ENCODE measurements at regions not wholly inside any gene's neighbourhood (a gene's known extent, or its start where the extent isn't known, plus 50 kb on each side); places are given as distances from the start of the nearest gene placed in this dataset.

GRCh38 chr6:145294942-145295341, 440.4 kb downstream of the EPM2A start:
- no peaks in the 10 kb centered on the region for H3K27me3 Mint-ChIP-seq
- no peaks in the 10 kb centered on the region for H3K4me1 Mint-ChIP-seq (ENCODE audit: low read depth)
- H3K9me3 Mint-ChIP-seq: peaks cover 2% of the 10 kb centered on the region
- H3K27ac Mint-ChIP-seq: no peak overlapping the region
- ChIA-PET CTCF (no interaction called here), POLR2A (no interaction called here)
- H3K36me3 Mint-ChIP-seq (ENCODE audit: low read depth): no peaks in the 10 kb centered on the region
- H3K4me3 Mint-ChIP-seq: no peak overlapping the region
- ATAC-seq: no peak
- intact Hi-C loops (cut with micrococcal nuclease): no loop called here
- no peak for DNase-seq
- no peak for TF ChIP-seq CTCF (IDR thresholded peaks at IDR 0.05)

- H3K4me1 Mint-ChIP-seq (ENCODE audit: low read depth): no peaks in the 10 kb centered on the region
- ATAC-seq: no peak
- intact Hi-C loops (cut with micrococcal nuclease): no loop called here
- no peak overlapping the region for H3K27ac Mint-ChIP-seq
- no peak for DNase-seq
- ChIA-PET POLR2A (no interaction called here), CTCF (no interaction called here)
- TF ChIP-seq CTCF (IDR thresholded peaks at IDR 0.05): no peak
- H3K36me3 Mint-ChIP-seq (ENCODE audit: low read depth): no peaks in the 10 kb centered on the region
- no peaks in the 10 kb centered on the region for H3K27me3 Mint-ChIP-seq
- H3K9me3 Mint-ChIP-seq: peaks cover 2% of the 10 kb centered on the region
- no peak overlapping the region for H3K4me3 Mint-ChIP-seq
Measured at GRCh38 chr6:145295746-145296145, 439.6 kb downstream of the EPM2A start.

- H3K4me3 Mint-ChIP-seq: no peak overlapping the region
- no peaks in the 10 kb centered on the region for H3K9me3 Mint-ChIP-seq
- ATAC-seq: no peak
- ChIA-PET POLR2A (no interaction called here), CTCF (no interaction called here)
- intact Hi-C loops (cut with micrococcal nuclease): no loop called here
- peaks cover 1% of the 10 kb centered on the region for H3K27me3 Mint-ChIP-seq
- no peaks in the 10 kb centered on the region for H3K4me1 Mint-ChIP-seq (ENCODE audit: low read depth)
- no peaks in the 10 kb centered on the region for H3K36me3 Mint-ChIP-seq (ENCODE audit: low read depth)
- DNase-seq: no peak
- no peak for TF ChIP-seq CTCF (IDR thresholded peaks at IDR 0.05)
- H3K27ac Mint-ChIP-seq: no peak overlapping the region
Measured at GRCh38 chr6:145305670-145306069, 429.6 kb downstream of the EPM2A start.

DNA sequence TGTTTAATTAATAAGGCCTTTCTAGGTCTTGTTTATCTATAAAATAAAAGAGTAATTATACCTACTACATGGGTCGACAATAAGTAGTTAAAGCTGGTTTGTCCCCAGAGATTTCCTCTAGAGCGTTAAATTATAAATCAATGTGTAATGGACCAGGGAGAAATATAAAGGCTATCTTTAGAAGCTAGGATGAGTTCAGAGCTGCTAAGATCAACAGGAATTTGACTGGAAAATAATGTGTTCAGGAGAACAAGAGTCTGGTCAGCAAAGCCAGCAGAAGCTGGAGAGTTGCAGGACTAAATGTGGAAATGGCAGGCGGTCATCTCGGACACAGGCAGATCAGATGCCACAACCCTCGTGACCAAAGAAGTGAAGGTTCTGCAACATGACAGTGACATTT, 428.8 kb downstream of the EPM2A start:
- Mint-ChIP-seq H3K4me3 (no peak overlapping the region), H3K9me3 (no peaks in the 10 kb centered on the region), H3K27ac (no peak overlapping the region), H3K27me3 (peaks cover 1% of the 10 kb centered on the region), H3K36me3 (ENCODE audit: low read depth) (no peaks in the 10 kb centered on the region), H3K4me1 (ENCODE audit: low read depth) (no peaks in the 10 kb centered on the region)
- no peak for TF ChIP-seq CTCF (IDR thresholded peaks at IDR 0.05)
- intact Hi-C loops (cut with micrococcal nuclease): no loop called here
- CTCF ChIA-PET: no interaction called here
- POLR2A ChIA-PET: no interaction called here
- ATAC-seq (no peak), DNase-seq (no peak)

GRCh38 chr6:145309842-145310535, 425.3 kb downstream of the EPM2A start:
- Mint-ChIP-seq H3K4me1 (ENCODE audit: low read depth) (no peaks in the 10 kb centered on the region), H3K4me3 (no peak overlapping the region), H3K36me3 (ENCODE audit: low read depth) (no peaks in the 10 kb centered on the region), H3K27ac (no peak overlapping the region), H3K27me3 (no peaks in the 10 kb centered on the region), H3K9me3 (no peaks in the 10 kb centered on the region)
- intact Hi-C loops (cut with micrococcal nuclease): no loop called here
- no peak for TF ChIP-seq CTCF (IDR thresholded peaks at IDR 0.05)
- CTCF ChIA-PET: no interaction called here
- DNase-seq (no peak), ATAC-seq (no peak)
- POLR2A ChIA-PET: no interaction called here
